Stimulated activated CD8-positive, alpha-beta memory T cell treated with anti-CD3 and anti-CD28 coated beads, Interleukin-4, amount 100 ng/mL, for 24 hours (primary cell): ENCODE measurements at regions not wholly inside any gene's neighbourhood (a gene's known extent, or its start where the extent isn't known, plus 50 kb on each side); places are given as distances from the start of the nearest gene placed in this dataset.
"Not testable (repeated sequence)": the region's sequence is repeated elsewhere in the genome, so short reads cannot be mapped to it uniquely, and the experiment has no call there.

ENCODE experiments used
- DNase-seq: peaks from one replicate; pipeline ENCODE4 v3.0.0-alpha.2; 2020; ENCODE audit warnings: low read depth

DNA sequence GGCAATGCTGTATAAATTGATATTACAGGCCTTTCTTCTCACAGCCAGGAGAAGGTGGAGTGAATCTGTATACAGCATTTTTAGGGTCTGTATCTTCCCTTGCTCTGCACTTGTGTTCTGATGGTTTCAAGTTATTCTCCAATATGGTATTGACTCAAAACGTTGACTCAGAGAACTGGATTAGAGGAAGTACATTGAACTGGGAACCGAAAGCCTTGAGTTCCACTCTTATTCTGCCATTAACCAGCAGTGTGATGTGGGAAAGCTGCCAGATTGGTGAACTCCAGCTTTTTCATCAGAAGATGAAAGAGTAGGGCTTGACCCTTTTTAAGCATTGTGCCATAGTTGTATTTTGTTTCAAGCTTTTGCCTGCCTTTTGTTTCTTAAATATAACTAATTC, 167.7 kb downstream of the SPRY2 start:
- DNase-seq = no peak

DNA sequence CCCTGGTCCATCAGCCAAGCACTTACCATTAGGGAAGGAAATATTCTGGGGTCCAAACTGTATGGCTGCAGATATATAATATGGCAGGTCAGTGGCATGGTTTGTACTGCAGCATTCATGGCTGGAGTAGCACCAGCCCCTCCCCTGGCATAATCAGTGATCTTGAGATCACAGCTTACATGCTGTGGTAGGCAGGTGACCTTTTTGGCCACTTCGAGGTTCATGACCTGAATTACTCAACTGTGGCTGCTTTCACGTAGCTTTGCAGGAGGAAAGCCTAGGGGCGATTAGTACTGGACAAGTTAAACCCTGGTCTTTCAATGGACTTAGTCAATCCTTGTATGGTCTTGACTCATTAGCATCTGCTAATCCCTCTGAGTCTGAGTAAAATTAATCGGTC, 169.8 kb downstream of the SPRY2 start:
- no peak for DNase-seq

DNA sequence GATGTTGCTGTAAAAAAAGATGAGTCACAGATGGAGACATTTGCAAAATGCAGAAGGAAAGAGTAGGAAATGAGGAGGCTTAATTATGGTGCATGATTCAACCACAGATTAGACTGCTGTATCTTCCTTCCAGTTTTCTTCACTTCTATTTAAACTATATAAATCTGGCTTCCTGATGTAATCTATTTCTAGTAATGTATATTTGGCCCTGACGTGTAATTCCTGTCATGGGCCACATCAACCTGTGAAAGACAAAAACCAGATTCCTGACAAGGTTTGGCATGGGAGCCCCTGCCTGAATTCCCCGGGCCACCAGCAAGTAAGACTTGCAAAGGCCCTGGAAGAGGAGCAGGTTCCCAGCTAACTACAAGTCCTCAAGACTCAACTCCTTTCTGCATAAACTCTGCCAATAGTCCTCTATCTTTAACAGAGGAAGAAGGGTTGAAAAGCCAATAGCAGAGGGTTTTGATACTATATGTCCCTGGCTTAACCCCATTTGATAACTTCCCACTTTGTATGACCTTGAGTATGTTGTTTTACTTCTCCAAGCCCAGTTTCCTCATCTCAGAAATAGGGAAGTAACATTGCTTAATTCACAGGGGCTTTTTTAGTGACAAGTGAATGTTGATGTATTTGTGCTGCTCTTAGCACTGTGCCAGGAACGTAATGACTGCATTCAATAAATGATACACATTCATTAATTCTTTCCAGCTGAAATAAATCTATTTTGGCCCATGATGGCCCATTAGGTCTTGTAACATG, 172.7 kb downstream of the SPRY2 start:
- no peak for DNase-seq

DNA sequence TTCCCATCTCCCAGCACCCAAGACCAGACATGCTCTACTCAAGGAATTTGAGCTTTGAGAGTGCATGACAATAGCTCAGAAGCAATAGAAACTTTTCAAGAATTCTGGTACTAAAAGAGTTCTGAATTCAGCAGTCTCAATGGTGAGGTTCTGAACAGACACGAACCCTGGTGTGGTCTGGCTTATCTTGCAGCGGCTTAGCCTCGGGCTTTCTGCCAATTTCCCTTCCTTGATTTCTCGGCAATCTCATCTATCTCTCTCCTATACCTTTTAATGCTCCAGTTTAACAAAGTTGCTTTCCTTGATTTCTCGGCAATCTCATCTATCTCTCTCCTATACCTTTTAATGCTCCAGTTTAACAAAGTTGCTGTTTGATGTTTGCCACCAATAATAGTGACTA, 174.6 kb downstream of the SPRY2 start:
- DNase-seq = no peak

- DNase-seq = no peak
Measured at GRCh38 chr13:80164462-80164861, 176.5 kb downstream of the SPRY2 start.

DNA sequence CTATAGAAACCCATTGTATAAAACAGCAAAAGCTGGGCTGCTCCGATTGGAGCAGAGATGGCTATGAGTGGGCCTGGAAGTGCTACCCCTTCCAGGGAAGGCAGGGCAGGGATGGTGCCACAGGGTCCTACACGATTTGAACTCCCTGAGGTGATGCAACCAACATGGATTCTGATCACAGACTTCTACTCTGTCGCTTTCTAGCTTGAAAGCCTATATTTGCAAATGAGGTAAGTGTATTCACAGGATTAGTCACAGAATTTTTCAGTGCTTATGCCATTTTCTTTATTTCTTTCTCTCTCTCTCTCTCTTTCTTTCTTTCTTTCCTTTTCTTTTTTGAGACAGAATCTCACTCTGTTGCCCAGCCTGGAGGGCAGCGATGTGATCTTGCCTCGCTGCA, 179.0 kb downstream of the SPRY2 start:
- DNase-seq = no peak

- no peak for DNase-seq
Measured at GRCh38 chr13:80161219-80161618, 179.7 kb downstream of the SPRY2 start.

- DNase-seq = no peak
Measured at GRCh38 chr13:80160110-80160509, 180.8 kb downstream of the SPRY2 start.

GRCh38 chr13:80157261-80157932, 183.5 kb downstream of the SPRY2 start:
- no peak for DNase-seq

- not testable (repeated sequence) for DNase-seq
Measured at GRCh38 chr13:80152142-80152541, 188.8 kb downstream of the SPRY2 start.

GRCh38 chr13:80151016-80151415, 189.9 kb downstream of the SPRY2 start:
- DNase-seq = no peak

DNA sequence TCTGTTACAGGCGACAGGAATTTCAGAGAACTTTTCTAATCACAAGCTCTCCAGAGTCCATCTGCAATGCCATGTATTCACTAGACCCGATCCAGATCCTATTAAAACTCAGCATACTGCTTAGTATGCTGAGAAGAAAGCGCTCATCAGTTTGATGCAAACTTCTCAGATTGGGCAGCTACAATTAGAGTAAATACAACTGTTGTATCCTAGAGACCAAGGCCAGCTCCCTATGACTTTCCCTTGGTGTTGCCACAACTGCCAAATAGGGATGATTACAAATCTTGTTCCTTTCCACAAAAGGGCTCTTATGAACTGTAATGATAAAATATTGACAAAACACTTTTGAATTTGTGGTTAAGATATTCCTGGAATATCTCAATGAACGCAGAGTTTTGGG, 191.2 kb downstream of the SPRY2 start:
- DNase-seq = no peak

GRCh38 chr13:80145171-80145690, 195.7 kb downstream of the SPRY2 start:
- no peak for DNase-seq

- DNase-seq = no peak
Measured at GRCh38 chr13:80144493-80144892, 196.4 kb downstream of the SPRY2 start.

- no peak for DNase-seq
Measured at GRCh38 chr13:80141123-80141849, 199.6 kb downstream of the SPRY2 start.

- DNase-seq = no peak
Measured at GRCh38 chr13:80140685-80141084, 200.2 kb downstream of the SPRY2 start.

DNA sequence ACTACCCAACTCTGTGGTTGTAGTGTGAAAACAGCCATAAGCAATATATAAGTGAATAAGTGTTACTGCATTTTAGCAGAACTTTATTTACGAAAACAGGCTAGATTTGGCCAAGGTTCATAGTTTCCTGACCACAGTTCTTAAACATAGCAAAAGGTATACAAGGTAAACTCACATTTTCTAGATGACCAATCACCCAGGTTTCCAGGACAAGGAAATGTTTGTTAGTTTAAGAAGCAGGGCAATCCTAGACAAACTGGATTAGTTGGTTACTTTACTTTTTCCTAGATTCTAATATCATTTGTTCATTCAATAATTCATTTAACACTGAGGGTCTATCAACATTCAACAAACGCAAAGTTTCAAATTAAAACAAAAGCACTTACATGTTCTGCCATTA, 201.7 kb downstream of the SPRY2 start:
- no peak for DNase-seq

GRCh38 chr13:80137994-80138393, 202.9 kb downstream of the SPRY2 start:
- DNase-seq = no peak

DNA sequence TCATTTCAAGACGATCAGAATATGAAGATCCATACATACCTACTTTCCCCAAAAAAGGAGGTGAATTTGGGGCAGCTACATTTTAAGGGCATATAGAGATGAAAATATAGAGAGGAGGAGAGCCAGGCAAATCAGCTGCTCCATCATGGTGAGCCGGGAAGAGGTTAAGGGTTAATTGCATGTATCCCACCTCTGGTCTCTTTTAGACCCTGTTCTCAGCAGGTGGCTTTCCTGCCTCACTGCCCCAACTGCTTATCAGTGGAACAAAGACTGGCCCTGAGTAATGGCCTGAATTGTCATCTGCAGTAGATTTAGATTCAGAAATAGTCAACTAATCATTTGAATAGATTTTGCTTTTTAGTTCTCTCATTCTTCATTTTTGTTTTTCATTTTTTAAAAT, 206.6 kb downstream of the SPRY2 start:
- DNase-seq = no peak

- no peak for DNase-seq
Measured at GRCh38 chr13:80133631-80134261, 207.2 kb downstream of the SPRY2 start.

- no peak for DNase-seq
Measured at GRCh38 chr13:80132741-80133601, 208.0 kb downstream of the SPRY2 start.
